K562 (cell line): ENCODE measurements at regions not wholly inside any gene's neighbourhood (a gene's known extent, or its start where the extent isn't known, plus 50 kb on each side); places are given as distances from the start of the nearest gene placed in this dataset.
A peak's percentile ranks its signal among the peaks of the same experiment; 100 is the strongest.

Experiments used
- ATAC-seq: fragments of 200-7000 bp; cut with Tn5 transposase; 3 replicates; pipeline ENCODE4 v1.9.1; 2020; ENCODE audit warnings: moderate library complexity
- BruUV-seq: library from RNA; stranded (reverse); fragments of 400-500 nt; replicated peaks from 2 replicates; lab custom pipeline; 2021; lab: Mats Ljungman, UMichigan
- CTCF ChIA-PET: fragments of 300-600 bp; formaldehyde crosslinking; extraction: SDS; loops from one replicate; lab custom pipeline; 2021; ENCODE audit warnings: low intra/inter-chr PET ratio; lab: Yijun Ruan, JAX
- POLR2A ChIA-PET: fragments of 300-600, 350-650 bp; sonication (Branson Sonifier 250); formaldehyde crosslinking; extraction: SDS; loops from one replicate; lab custom pipeline; 2021; ENCODE audit warnings: antibody characterized with exemption, inconsistent platforms; lab: Yijun Ruan, JAX
- DNase-seq, 4 experiments: peaks; one replicate each; pipeline versions ENCODE4 v3.0.0 to v3.0.0-alpha.2; 2011 to 2018; ENCODE audit warnings: low spot score in 3 of 4, mixed read lengths in 3 of 4; ENCODE audit errors: extremely low read depth in 1 of 4
- FAIRE-seq: peaks from 2 replicates; lab custom pipeline; 2011; peaks lifted over from hg19 to GRCh38; lab: Jason Lieb, UNC
- H2AFZ ChIP-seq: 2 replicates; pipeline ENCODE4 v1.6.0; 2011; ENCODE audit warnings: low read depth, low read length, control low read depth, inconsistent platforms
- H3K27ac ChIP-seq: fragments of 200-600 bp; 3 replicates; pipeline ENCODE4 v1.8.0; 2011; ENCODE audit warnings: low read depth, mild to moderate bottlenecking, control low read depth, inconsistent platforms, low read length, moderate library complexity, mixed read lengths; ENCODE audit errors: extremely low read depth
- H3K27me3 ChIP-seq, 2 experiments: fragments of 300-600 bp in 1 of 2; 2 replicates in 1 of 2; 3 replicates in 1 of 2; pipeline versions ENCODE4 v1.6.0 to v1.8.0; 2011; ENCODE audit warnings: inconsistent platforms in 2 of 2, low read length in 2 of 2, mild to moderate bottlenecking in 1 of 2, mixed read lengths in 1 of 2, moderate library complexity in 1 of 2; ENCODE audit not compliant: control insufficient read depth in 2 of 2, insufficient read depth in 2 of 2
- H3K36me3 ChIP-seq: fragments of 300-600 bp; 3 replicates; pipeline ENCODE4 v1.8.0; 2011; ENCODE audit warnings: mild to moderate bottlenecking, low read length, inconsistent platforms; ENCODE audit not compliant: control insufficient read depth, insufficient read depth
- H3K4me1 ChIP-seq, 2 experiments: fragments of 200-600 bp in 1 of 2; replicated peaks in 1 of 2; 2 replicates in 1 of 2; 3 replicates in 1 of 2; pipeline versions ENCODE4 v1.5.1 to v1.8.0; 2011; ENCODE audit warnings: inconsistent platforms in 2 of 2, low read length in 2 of 2, mild to moderate bottlenecking in 1 of 2, mixed read lengths in 1 of 2, moderate library complexity in 1 of 2; ENCODE audit not compliant: control insufficient read depth in 2 of 2, insufficient read depth in 2 of 2
- H3K4me2 ChIP-seq: 2 replicates; pipeline ENCODE4 v1.6.1; 2011; ENCODE audit warnings: low read length, control low read depth, inconsistent platforms, mixed read lengths; ENCODE audit not compliant: insufficient read depth
- H3K4me3 ChIP-seq: fragments of 200-600 bp; sonication (generic), shearing (Covaris generic); 2 replicates; pipeline ENCODE4 v1.5.1; 2016; ENCODE audit warnings: control low read depth, inconsistent platforms
- H3K79me2 ChIP-seq: fragments of 200-600 bp; 3 replicates; pipeline ENCODE4 v1.8.0; 2011; ENCODE audit warnings: low read length, inconsistent platforms; ENCODE audit not compliant: control insufficient read depth, insufficient read depth
- H3K9ac ChIP-seq, 2 experiments: 2 replicates each; pipeline versions ENCODE4 v1.6.0 to v1.6.1; 2011; ENCODE audit warnings: low read depth in 2 of 2, low read length in 2 of 2, control low read depth in 1 of 2, inconsistent platforms in 1 of 2, mild to moderate bottlenecking in 1 of 2, mixed read lengths in 1 of 2; ENCODE audit not compliant: insufficient read depth in 1 of 2
- H3K9me1 ChIP-seq: one replicate; pipeline ENCODE4 v1.6.0; 2011; ENCODE audit warnings: inconsistent platforms, mild to moderate bottlenecking, low read length, moderate library complexity; ENCODE audit not compliant: control insufficient read depth, insufficient read depth
- H3K9me3 ChIP-seq: replicated peaks from 2 replicates; pipeline ENCODE4 v1.5.1; 2011; ENCODE audit warnings: low read depth, low read length, inconsistent platforms; ENCODE audit not compliant: control insufficient read depth, insufficient read depth
- H4K20me1 ChIP-seq: replicated peaks from 2 replicates; pipeline ENCODE4 v1.6.1; 2011; ENCODE audit warnings: low read length, inconsistent platforms, mixed read lengths; ENCODE audit not compliant: control insufficient read depth, insufficient read depth
- ASH1L ChIP-seq: fragments of 450-650 bp; IDR thresholded peaks from 2 replicates; pipeline ENCODE4 v1.6.1; 2018; ENCODE audit warnings: borderline replicate concordance, mild to moderate bottlenecking, low read depth; ENCODE audit not compliant: partially characterized antibody
- BACH1 ChIP-seq: fragments of 200-800 bp; sonication (Bioruptor generic); IDR thresholded peaks from 2 replicates; pipeline ENCODE4 v1.6.1; 2016; ENCODE audit warnings: missing genetic modification characterization, missing compliant biosample characterization
- L3MBTL2 ChIP-seq: fragments of 450-650 bp; IDR thresholded peaks from 2 replicates; pipeline ENCODE4 v1.6.1; 2016; ENCODE audit warnings: mild to moderate bottlenecking, moderate library complexity
- MIER1 ChIP-seq: fragments of 450-650 bp; IDR thresholded peaks from 2 replicates; pipeline ENCODE4 v1.6.1; 2016; ENCODE audit warnings: antibody characterized with exemption, mild to moderate bottlenecking, low read depth
- NCOR1 ChIP-seq: fragments of 450-650 bp; IDR thresholded peaks from 2 replicates; pipeline ENCODE4 v1.6.1; 2016; ENCODE audit warnings: mild to moderate bottlenecking, moderate library complexity
- NR2C1 ChIP-seq, 2 experiments: fragments of 450-650 bp; IDR thresholded peaks; 2 replicates each; pipeline ENCODE4 v1.6.1; 2017; ENCODE audit warnings: mild to moderate bottlenecking in 2 of 2, antibody characterized with exemption in 1 of 2, inconsistent platforms in 1 of 2, missing compliant biosample characterization in 1 of 2, missing genetic modification characterization in 1 of 2
- RAD21 ChIP-seq, 2 experiments: fragments of 250-450 bp in 1 of 2; fragments of 450-650 bp in 1 of 2; sonication (Bioruptor Pico) in 1 of 2; formaldehyde crosslinking in 1 of 2; IDR thresholded peaks in 1 of 2; conservative IDR thresholded peaks in 1 of 2; 2 replicates each; pipeline versions ENCODE4 v1.4.0 to v1.8.0; 2020 to 2022; ENCODE audit warnings: mild to moderate bottlenecking in 2 of 2, moderate library complexity in 1 of 2
- TEAD4 ChIP-seq, 2 experiments: sonication (generic) in 1 of 2; formaldehyde crosslinking in 1 of 2; IDR thresholded peaks; 2 replicates each; pipeline versions ENCODE4 v1.6.1 to v1.8.0; 2012 to 2022; ENCODE audit warnings: borderline replicate concordance in 1 of 2, inconsistent platforms in 1 of 2, low read length in 1 of 2, mild to moderate bottlenecking in 1 of 2, missing genetic modification reagents in 1 of 2
- ZNF134 ChIP-seq: fragments of 250-450 bp; sonication (Bioruptor Pico); conservative IDR thresholded peaks from 2 replicates; pipeline ENCODE4 v1.4.0; 2020
- WGBS: fragments of 100-300 bp; shearing (Covaris generic); methylation state at CpG from one replicate; pipeline ENCODE4 v1.1.6; 2016; ENCODE audit warnings: low coverage, mixed read lengths; ENCODE audit not compliant: insufficient coverage; ENCODE audit errors: missing lambda C conversion rate; 5-methylcytosine and 5-hydroxymethylcytosine counted together
- in situ Hi-C: fragments of 300-500 bp; cut with MboI; formaldehyde crosslinking; loops from 4 replicates; pipeline ENCODE4 v1.15.0; 2018; ENCODE audit warnings: inconsistent platforms, mixed read lengths
- intact Hi-C: fragments of 100-400 bp; cut with micrococcal nuclease; formaldehyde crosslinking; loops from 2 replicates; pipeline ENCODE4 v1.14.2; 2022
- TF ChIP-seq, protein P1 (sequence below), 2 experiments: fragments of 200-800 bp in 1 of 2; sonication (Bioruptor generic) in 1 of 2; sonication (generic) in 1 of 2; formaldehyde crosslinking in 1 of 2; IDR thresholded peaks in 1 of 2; conservative IDR thresholded peaks in 1 of 2; 2 replicates each; pipeline versions ENCODE4 v1.5.0 to v1.6.1; 2016 to 2020; ENCODE audit warnings: missing compliant biosample characterization in 1 of 2, missing genetic modification characterization in 1 of 2, missing genetic modification reagents in 1 of 2
- TF ChIP-seq, protein P2 (sequence below): sonication (generic); formaldehyde crosslinking; IDR thresholded peaks from 2 replicates; pipeline ENCODE4 v1.9.0; 2022; ENCODE audit warnings: mild to moderate bottlenecking, missing genetic modification reagents
- TF ChIP-seq, protein P3 (sequence below): fragments of 250-450 bp; sonication (Bioruptor Pico); IDR thresholded peaks from 2 replicates; pipeline ENCODE4 v1.5.1; 2021; ENCODE audit warnings: mild to moderate bottlenecking

DNA sequence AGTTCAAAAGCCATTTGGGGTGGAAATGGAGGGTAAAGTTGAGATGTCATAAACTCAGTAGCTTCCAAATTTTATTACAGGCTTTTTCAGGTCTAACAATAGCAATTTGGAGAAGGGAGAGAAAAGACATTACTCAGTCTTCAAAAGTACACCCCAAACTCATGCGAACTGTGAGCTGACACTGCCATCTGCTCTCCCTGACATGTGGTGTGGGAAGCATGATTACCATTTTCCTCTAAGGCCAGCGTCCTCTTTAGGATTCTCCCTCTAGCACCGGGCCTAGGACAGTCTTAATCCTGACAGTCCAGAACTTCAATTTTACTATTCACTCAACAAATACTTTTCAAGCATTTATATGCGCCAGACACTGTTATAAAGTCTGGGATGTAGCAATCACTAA, 536.0 kb upstream of the JARID2 start:
- Histone ChIP-seq H3K27ac (peak overlapping the region; percentile 91), H3K9me3 (peaks cover 6% of the 10 kb centered on the region), H3K4me3 (no peak overlapping the region), H3K9ac (peak overlapping the region in 1 of 2 experiments; percentile 66; a peak in 1 of 4 replicates), H2AFZ (peak overlapping the region; percentile 71), H4K20me1 (no peaks in the 10 kb centered on the region), H3K4me1 (peaks cover 33 to 76% of the 10 kb centered on the region in 2 experiments), H3K36me3 (no peaks in the 10 kb centered on the region; the same call in 2 of the 3 replicates), H3K9me1 (no peaks in the 10 kb centered on the region), H3K79me2 (no peaks in the 10 kb centered on the region), H3K27me3 (no peaks in the 10 kb centered on the region), H3K4me2 (no peak overlapping the region)
- intact Hi-C loops (loop anchor here (2.0 to 5.0 kb wide), 4 partner anchors 25 to 498 kb away; no protein-coding TSS in a partner anchor), in situ Hi-C loops (no loop called here)
- 63% methylated on average over 4 of the region's 4 CpGs for WGBS
- ATAC-seq (no peak), FAIRE-seq (no peak), DNase-seq (no peak)
- no TSS peak for BruUV-seq
- ChIA-PET CTCF (no interaction called here), POLR2A (interaction anchor here (0.6 to 2.4 kb wide), 2 partner anchors 11 to 14 kb away, joined by 3 to 8 read pairs; no protein-coding TSS in a partner anchor)
- TF ChIP-seq ASH1L (no peak), RAD21 (CRISPR knock-in tag; conservative IDR thresholded peaks at IDR 0.05 in 1 of 2, IDR thresholded peaks at IDR 0.05 in 1 of 2) (peak; percentile 18 to 28; a peak in 1 of 4 replicates), NCOR1 (no peak), MIER1 (no peak), NR2C1 (IDR thresholded peaks at IDR 0.05) (no peak), NR2C1 (tag; IDR thresholded peaks at IDR 0.05) (peak; percentile 18; the same call in 1 of the 2 replicates), L3MBTL2 (peak; percentile 57; the same call in 1 of the 2 replicates), ZNF134 (CRISPR knock-in tag) (no peak), BACH1 (tag) (peak; percentile 61; the same call in 1 of the 2 replicates), TEAD4 (IDR thresholded peaks at IDR 0.05; ENCODE audit: low read length) (0 out of 2 replicates have a peak, but pooled peaks have one; percentile 1), TEAD4 (CRISPR knock-in tag; IDR thresholded peaks at IDR 0.05; ENCODE audit: borderline replicate concordance) (no peak)
- TF ChIP-seq, protein P1, sequence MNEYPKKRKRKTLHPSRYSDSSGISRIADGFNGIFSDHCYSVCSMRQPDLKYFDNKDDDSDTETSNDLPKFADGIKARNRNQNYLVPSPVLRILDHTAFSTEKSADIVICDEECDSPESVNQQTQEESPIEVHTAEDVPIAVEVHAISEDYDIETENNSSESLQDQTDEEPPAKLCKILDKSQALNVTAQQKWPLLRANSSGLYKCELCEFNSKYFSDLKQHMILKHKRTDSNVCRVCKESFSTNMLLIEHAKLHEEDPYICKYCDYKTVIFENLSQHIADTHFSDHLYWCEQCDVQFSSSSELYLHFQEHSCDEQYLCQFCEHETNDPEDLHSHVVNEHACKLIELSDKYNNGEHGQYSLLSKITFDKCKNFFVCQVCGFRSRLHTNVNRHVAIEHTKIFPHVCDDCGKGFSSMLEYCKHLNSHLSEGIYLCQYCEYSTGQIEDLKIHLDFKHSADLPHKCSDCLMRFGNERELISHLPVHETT (CRISPR knock-in tag; conservative IDR thresholded peaks at IDR 0.05 in 1 of 2, IDR thresholded peaks at IDR 0.05 in 1 of 2) = 0 out of 4 replicates have a peak, but pooled peaks of 1 of the 2 experiments have one; percentile 57
- TF ChIP-seq, protein P2, sequence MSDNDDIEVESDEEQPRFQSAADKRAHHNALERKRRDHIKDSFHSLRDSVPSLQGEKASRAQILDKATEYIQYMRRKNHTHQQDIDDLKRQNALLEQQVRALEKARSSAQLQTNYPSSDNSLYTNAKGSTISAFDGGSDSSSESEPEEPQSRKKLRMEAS (CRISPR knock-in tag) = no peak
- TF ChIP-seq, protein P3, sequence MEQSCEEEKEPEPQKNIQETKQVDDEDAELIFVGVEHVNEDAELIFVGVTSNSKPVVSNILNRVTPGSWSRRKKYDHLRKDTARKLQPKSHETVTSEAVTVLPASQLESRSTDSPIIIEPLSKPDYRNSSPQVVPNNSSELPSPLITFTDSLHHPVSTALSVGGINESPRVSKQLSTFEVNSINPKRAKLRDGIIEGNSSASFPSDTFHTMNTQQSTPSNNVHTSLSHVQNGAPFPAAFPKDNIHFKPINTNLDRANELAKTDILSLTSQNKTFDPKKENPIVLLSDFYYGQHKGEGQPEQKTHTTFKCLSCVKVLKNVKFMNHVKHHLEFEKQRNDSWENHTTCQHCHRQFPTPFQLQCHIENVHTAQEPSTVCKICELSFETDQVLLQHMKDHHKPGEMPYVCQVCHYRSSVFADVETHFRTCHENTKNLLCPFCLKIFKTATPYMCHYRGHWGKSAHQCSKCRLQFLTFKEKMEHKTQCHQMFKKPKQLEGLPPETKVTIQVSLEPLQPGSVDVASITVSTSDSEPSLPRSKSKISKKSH = no peak
